GM12878 (cell line): ENCODE measurements at regions not wholly inside any gene's neighbourhood (a gene's known extent, or its start where the extent isn't known, plus 50 kb on each side); places are given as distances from the start of the nearest gene placed in this dataset.

Experiments
- ATAC-seq: fragments of 200-7000 bp; cut with Tn5 transposase; 3 replicates; pipeline ENCODE4 v1.9.1; 2020; ENCODE audit warnings: mild to moderate bottlenecking, moderate library complexity
- BruUV-seq: library from RNA; stranded (reverse); fragments of 400-500 nt; replicated peaks from 2 replicates; lab custom pipeline; 2021; lab: Mats Ljungman, UMichigan
- CTCF ChIA-PET: fragments of 300-600 bp; sonication (Branson Sonifier 250); formaldehyde crosslinking; extraction: SDS; loops from one replicate; lab custom pipeline; 2021; ENCODE audit warnings: inconsistent platforms; lab: Yijun Ruan, JAX
- POLR2A ChIA-PET: fragments of 350-600 bp; formaldehyde crosslinking; extraction: SDS; loops from one replicate; lab custom pipeline; 2021; ENCODE audit warnings: inconsistent platforms; lab: Charles Lee
- RAD21 ChIA-PET: fragments of 300-600 bp; sonication (Branson Sonifier 250); formaldehyde crosslinking; loops from one replicate; lab custom pipeline; 2023; ENCODE audit warnings: antibody characterized with exemption; ENCODE audit not compliant: unreplicated experiment; lab: Charles Lee
- SMC1A ChIA-PET: fragments of 300-600 bp; sonication (Branson Sonifier 250); formaldehyde crosslinking; loops from one replicate; lab custom pipeline; 2023; ENCODE audit not compliant: unreplicated experiment, uncharacterized antibody; lab: Charles Lee
- DNase-seq: peaks from one replicate; pipeline ENCODE4 v3.0.0-alpha.2; 2011; ENCODE audit warnings: low read depth, low spot score
- FAIRE-seq: peaks from 3 replicates; lab custom pipeline; 2011; peaks lifted over from hg19 to GRCh38; lab: Jason Lieb, UNC
- H2AFZ ChIP-seq: 2 replicates; pipeline ENCODE4 v1.6.0; 2011; ENCODE audit warnings: low read depth, low read length, control low read depth; ENCODE audit not compliant: control insufficient read depth
- H3K27ac ChIP-seq: 2 replicates; pipeline ENCODE4 v1.5.1; 2011; ENCODE audit warnings: control low read depth; ENCODE audit not compliant: control insufficient read depth, insufficient read depth
- H3K27me3 ChIP-seq, 2 experiments: replicated peaks in 1 of 2; 2 replicates each; pipeline versions ENCODE4 v1.6.0 to v1.6.1; 2011; ENCODE audit warnings: low read length in 1 of 2; ENCODE audit not compliant: control insufficient read depth in 2 of 2, insufficient read depth in 2 of 2
- H3K36me3 ChIP-seq, 2 experiments: 2 replicates each; pipeline ENCODE4 v1.5.1; 2011; ENCODE audit warnings: low read length in 1 of 2; ENCODE audit not compliant: control insufficient read depth in 2 of 2, insufficient read depth in 2 of 2
- H3K4me1 ChIP-seq: 2 replicates; pipeline ENCODE4 v1.6.1; 2011; ENCODE audit warnings: mild to moderate bottlenecking, low read length, moderate library complexity, mixed read lengths; ENCODE audit not compliant: control insufficient read depth, insufficient read depth
- H3K4me2 ChIP-seq: 2 replicates; pipeline ENCODE4 v1.6.0; 2011; ENCODE audit warnings: control low read depth; ENCODE audit not compliant: control insufficient read depth, insufficient read depth
- H3K4me3 ChIP-seq: fragments of 200-600 bp; sonication (generic); 2 replicates; pipeline ENCODE4 v1.5.1; 2016
- H3K79me2 ChIP-seq: 2 replicates; pipeline ENCODE4 v1.6.0; 2011; ENCODE audit warnings: low read length; ENCODE audit not compliant: control insufficient read depth, insufficient read depth
- H3K9ac ChIP-seq: 2 replicates; pipeline ENCODE4 v1.8.0; 2011; ENCODE audit warnings: low read length, control low read depth, mixed read lengths; ENCODE audit not compliant: control insufficient read depth, insufficient read depth
- H3K9me3 ChIP-seq: replicated peaks from 3 replicates; pipeline ENCODE4 v1.5.1; 2011; ENCODE audit warnings: mild to moderate bottlenecking, low read length; ENCODE audit not compliant: control insufficient read depth, insufficient read depth
- H4K20me1 ChIP-seq: 2 replicates; pipeline ENCODE4 v1.6.0; 2011; ENCODE audit not compliant: control insufficient read depth, insufficient read depth
- ASH2L ChIP-seq: fragments of 300-600, 200-600 bp; sonication (generic); IDR thresholded peaks from 2 replicates; pipeline ENCODE4 v1.6.1; 2017; ENCODE audit warnings: low read depth, mild to moderate bottlenecking, borderline replicate concordance
- BCL3 ChIP-seq: IDR thresholded peaks from 2 replicates; pipeline ENCODE4 v1.6.1; 2011; ENCODE audit warnings: borderline replicate concordance, low read depth, mild to moderate bottlenecking, moderate library complexity, low read length; ENCODE audit not compliant: insufficient read depth, poor library complexity, severe bottlenecking
- CREB1 ChIP-seq: IDR thresholded peaks from 2 replicates; pipeline ENCODE4 v1.6.1; 2012; ENCODE audit warnings: low read depth, mild to moderate bottlenecking, inconsistent platforms
- DPF2 ChIP-seq: fragments of 450-650 bp; IDR thresholded peaks from 2 replicates; pipeline ENCODE4 v1.6.1; 2017; ENCODE audit warnings: mild to moderate bottlenecking
- MYB ChIP-seq: fragments of 150-350 bp; IDR thresholded peaks from 2 replicates; pipeline ENCODE4 v1.6.1; 2014; ENCODE audit warnings: mild to moderate bottlenecking, low read depth, low read length, borderline replicate concordance
- NR2C1 ChIP-seq: fragments of 450-650 bp; IDR thresholded peaks from 2 replicates; pipeline ENCODE4 v1.6.1; 2017; ENCODE audit warnings: antibody characterized with exemption, mild to moderate bottlenecking, moderate library complexity
- PML ChIP-seq: IDR thresholded peaks from 2 replicates; pipeline ENCODE4 v1.6.1; 2012; ENCODE audit warnings: low read length, inconsistent platforms
- SIN3A ChIP-seq: IDR thresholded peaks from 2 replicates; pipeline ENCODE4 v1.6.1; 2012; ENCODE audit warnings: low read depth, low read length, improper control_type of control experiment
- SMAD5 ChIP-seq: IDR thresholded peaks from 2 replicates; pipeline ENCODE4 v1.6.1; 2016; ENCODE audit warnings: antibody characterized with exemption, low read depth
- ZNF384 ChIP-seq: IDR thresholded peaks from 2 replicates; pipeline ENCODE4 v1.6.1; 2012; ENCODE audit warnings: low read depth, mild to moderate bottlenecking, low read length, improper control_type of control experiment, borderline replicate concordance
- in situ Hi-C: fragments of 300-500 bp; cut with MboI; formaldehyde crosslinking; loops from 9 replicates; pipeline ENCODE4 v1.14.3; 2018; ENCODE audit warnings: mixed read lengths
- intact Hi-C: fragments of 100-400 bp; cut with micrococcal nuclease; formaldehyde crosslinking; loops from one replicate; pipeline ENCODE4 v1.14.2; 2022; ENCODE audit not compliant: unreplicated experiment

- H3K4me2 ChIP-seq, result no peak overlapping the region
- ATAC-seq, result peak; percentile 74
- no peak overlapping the region for H2AFZ ChIP-seq
- no peak overlapping the region for H3K27ac ChIP-seq
- H4K20me1 ChIP-seq, result no peaks in the 10 kb centered on the region
- no peak for TF ChIP-seq ASH2L
- TF ChIP-seq NR2C1, result no peak
- no peak for TF ChIP-seq PML
- no peak for TF ChIP-seq DPF2
- TF ChIP-seq SIN3A, result no peak
- TF ChIP-seq CREB1, result no peak
- TF ChIP-seq BCL3, result no peak
- TF ChIP-seq MYB, result no peak
- no peak for TF ChIP-seq SMAD5
- TF ChIP-seq ZNF384, result no peak
- no peaks in the 10 kb centered on the region for H3K79me2 ChIP-seq
- intact Hi-C loops (loop anchor here (10.0 kb wide), 1 partner anchor 955 kb away; the partner anchor contains the start of gene TAF9B), in situ Hi-C loops (loop anchor here (5.0 kb wide), 1 partner anchor 172 kb away; no protein-coding TSS in a partner anchor)
- peak; percentile 66 for FAIRE-seq
- H3K36me3 ChIP-seq, result no peaks in the 10 kb centered on the region
- BruUV-seq, result no TSS peak
- no peak overlapping the region for H3K9ac ChIP-seq
- ChIA-PET RAD21 (interaction anchor here (0.9 to 1.1 kb wide), 2 partner anchors 9 to 174 kb away, joined by 3 to 5 read pairs; no protein-coding TSS in a partner anchor), SMC1A (interaction anchor here (0.8 to 5.3 kb wide), 9 partner anchors 10 to 169 kb away, joined by 3 to 35 read pairs (median 5); no protein-coding TSS in a partner anchor), CTCF (interaction anchor here (1.5 to 3.3 kb wide), 4 partner anchors 9 to 178 kb away, joined by 3 to 13 read pairs (median 6); no protein-coding TSS in a partner anchor), POLR2A (no interaction called here)
- H3K27me3 ChIP-seq, result no peaks in the 10 kb centered on the region
- no peaks in the 10 kb centered on the region for H3K4me1 ChIP-seq
- no peak overlapping the region for H3K4me3 ChIP-seq
- no peaks in the 10 kb centered on the region; the same call in 2 of the 3 replicates for H3K9me3 ChIP-seq
- DNase-seq, result no peak
Observed at GRCh38 chrX:79089896-79090584, 54.4 kb upstream of the GPR174 start.
